NCI-H1105 treated with DMSO at 0.1 percent for 48 hours (cell line): ENCODE measurements at regions not wholly inside any gene's neighbourhood (a gene's known extent, or its start where the extent isn't known, plus 50 kb on each side); places are given as distances from the start of the nearest gene placed in this dataset.
"Not testable (repeated sequence)": the region's sequence is repeated elsewhere in the genome, so short reads cannot be mapped to it uniquely, and the experiment has no call there.

ENCODE experiments used
- DNase-seq: peaks from one replicate; lab custom pipeline; 2025; lab: John Stamatoyannopoulos, UW

GRCh38 chr2:220786216-220786615 lies 785.9 kb downstream of the EPHA4 start:
- DNase-seq = no peak

GRCh38 chr2:220787251-220787650 lies 784.9 kb downstream of the EPHA4 start:
- DNase-seq = no peak

- DNase-seq = no peak
Measured at GRCh38 chr2:220789961-220790360, 782.1 kb downstream of the EPHA4 start.

GRCh38 chr2:220795705-220796104 lies 776.4 kb downstream of the EPHA4 start:
- DNase-seq = no peak

GRCh38 chr2:220811115-220811514 lies 761.0 kb downstream of the EPHA4 start:
- no peak for DNase-seq

- no peak for DNase-seq
Measured at GRCh38 chr2:220811952-220812570, 760.0 kb downstream of the EPHA4 start.

GRCh38 chr2:220814441-220814840 lies 757.7 kb downstream of the EPHA4 start:
- DNase-seq = no peak

- DNase-seq = no peak
Measured at GRCh38 chr2:220815698-220816097, 756.4 kb downstream of the EPHA4 start.

GRCh38 chr2:220821683-220822082 lies 750.4 kb downstream of the EPHA4 start:
- DNase-seq = no peak

GRCh38 chr2:220823590-220823989 lies 748.5 kb downstream of the EPHA4 start:
- not testable (repeated sequence) for DNase-seq

- DNase-seq = no peak
Measured at GRCh38 chr2:220833446-220833845, 738.7 kb downstream of the EPHA4 start.

- no peak for DNase-seq
Measured at GRCh38 chr2:220835583-220835982, 736.5 kb downstream of the EPHA4 start.

GRCh38 chr2:220837226-220837625 lies 734.9 kb downstream of the EPHA4 start:
- no peak for DNase-seq

- no peak for DNase-seq
Measured at GRCh38 chr2:220842901-220843665, 729.0 kb downstream of the EPHA4 start.

- no peak for DNase-seq
Measured at GRCh38 chr2:220845766-220846273, 726.3 kb downstream of the EPHA4 start.

- DNase-seq = no peak
Measured at GRCh38 chr2:220847006-220847405, 725.1 kb downstream of the EPHA4 start.

GRCh38 chr2:220847589-220847988 lies 724.5 kb downstream of the EPHA4 start:
- no peak for DNase-seq

- DNase-seq = no peak
Measured at GRCh38 chr2:220849433-220849832, 722.7 kb downstream of the EPHA4 start.

GRCh38 chr2:220850116-220850515 lies 722.0 kb downstream of the EPHA4 start:
- no peak for DNase-seq

- DNase-seq = no peak
Measured at GRCh38 chr2:220855296-220855695, 716.8 kb downstream of the EPHA4 start.

GRCh38 chr2:220856486-220856885 lies 715.6 kb downstream of the EPHA4 start:
- DNase-seq = no peak

GRCh38 chr2:220857368-220857767 lies 714.7 kb downstream of the EPHA4 start:
- DNase-seq = no peak

- no peak for DNase-seq
Measured at GRCh38 chr2:220858101-220858500, 714.0 kb downstream of the EPHA4 start.

GRCh38 chr2:220871909-220872308 lies 700.2 kb downstream of the EPHA4 start:
- DNase-seq = no peak
